ENCODE measurements at regions not wholly inside any gene's neighbourhood (a gene's known extent, or its start where the extent isn't known, plus 50 kb on each side); places are given as distances from the start of the nearest gene placed in this dataset.

DNA sequence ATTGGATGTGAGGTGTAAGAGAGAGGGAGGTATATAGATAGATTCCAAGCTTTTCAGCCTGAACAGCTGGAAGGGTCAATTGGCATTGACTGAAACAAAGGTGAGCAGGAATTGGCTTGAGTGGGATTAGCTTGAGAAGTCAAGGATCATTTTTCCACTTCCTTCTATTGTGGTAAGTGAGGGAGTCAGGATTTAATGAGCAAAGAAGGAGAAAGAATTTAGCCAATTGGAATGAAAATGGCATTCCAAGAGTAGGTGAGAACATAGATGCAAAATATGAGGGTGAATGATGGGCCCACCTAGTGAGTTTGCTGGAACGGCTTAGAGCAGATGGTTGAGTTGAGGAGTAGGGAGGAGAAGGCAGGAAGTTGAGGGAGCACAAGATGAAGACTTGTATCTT, 56.5 kb upstream of the ETV6 start:
- Mint-ChIP-seq H3K4me1 (ENCODE audit: low read depth) (peaks cover 1% of the 10 kb centered on the region), H3K27ac (no peak overlapping the region), H3K4me3 (ENCODE audit: low read depth) (no peak overlapping the region), H3K36me3 (ENCODE audit: insufficient read depth) (no peaks in the 10 kb centered on the region), H3K27me3 (peaks cover 7% of the 10 kb centered on the region), H3K9me3 (ENCODE audit: low read depth) (peaks cover 5% of the 10 kb centered on the region)
- TF ChIP-seq, protein P1, sequence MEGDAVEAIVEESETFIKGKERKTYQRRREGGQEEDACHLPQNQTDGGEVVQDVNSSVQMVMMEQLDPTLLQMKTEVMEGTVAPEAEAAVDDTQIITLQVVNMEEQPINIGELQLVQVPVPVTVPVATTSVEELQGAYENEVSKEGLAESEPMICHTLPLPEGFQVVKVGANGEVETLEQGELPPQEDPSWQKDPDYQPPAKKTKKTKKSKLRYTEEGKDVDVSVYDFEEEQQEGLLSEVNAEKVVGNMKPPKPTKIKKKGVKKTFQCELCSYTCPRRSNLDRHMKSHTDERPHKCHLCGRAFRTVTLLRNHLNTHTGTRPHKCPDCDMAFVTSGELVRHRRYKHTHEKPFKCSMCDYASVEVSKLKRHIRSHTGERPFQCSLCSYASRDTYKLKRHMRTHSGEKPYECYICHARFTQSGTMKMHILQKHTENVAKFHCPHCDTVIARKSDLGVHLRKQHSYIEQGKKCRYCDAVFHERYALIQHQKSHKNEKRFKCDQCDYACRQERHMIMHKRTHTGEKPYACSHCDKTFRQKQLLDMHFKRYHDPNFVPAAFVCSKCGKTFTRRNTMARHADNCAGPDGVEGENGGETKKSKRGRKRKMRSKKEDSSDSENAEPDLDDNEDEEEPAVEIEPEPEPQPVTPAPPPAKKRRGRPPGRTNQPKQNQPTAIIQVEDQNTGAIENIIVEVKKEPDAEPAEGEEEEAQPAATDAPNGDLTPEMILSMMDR (IDR thresholded peaks at IDR 0.05; ENCODE audit: unreplicated experiment): no peak
- DNase-seq (ENCODE audit: low spot score, unreplicated experiment): no peak

DNA sequence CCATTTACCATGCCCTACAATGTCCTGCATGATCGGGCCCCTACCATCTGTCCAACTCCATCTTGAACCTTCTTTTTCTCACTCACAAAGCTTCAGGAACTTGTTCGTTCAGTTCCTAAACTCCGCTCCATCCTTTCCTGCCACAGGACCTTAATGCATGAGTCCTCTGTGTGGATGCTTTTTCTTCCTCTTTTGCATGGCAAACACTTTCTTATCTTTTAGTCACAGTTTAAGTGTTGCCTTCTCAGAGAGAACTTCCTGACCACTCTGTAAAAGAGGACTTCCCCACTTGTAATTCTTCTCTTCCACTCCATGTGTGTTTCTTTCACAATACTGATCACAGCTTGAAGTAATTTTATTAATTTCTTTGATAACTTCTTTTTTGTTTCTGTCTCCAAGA, 54.4 kb upstream of the ETV6 start:
- no peaks in the 10 kb centered on the region for H3K36me3 Mint-ChIP-seq (ENCODE audit: insufficient read depth)

DNA sequence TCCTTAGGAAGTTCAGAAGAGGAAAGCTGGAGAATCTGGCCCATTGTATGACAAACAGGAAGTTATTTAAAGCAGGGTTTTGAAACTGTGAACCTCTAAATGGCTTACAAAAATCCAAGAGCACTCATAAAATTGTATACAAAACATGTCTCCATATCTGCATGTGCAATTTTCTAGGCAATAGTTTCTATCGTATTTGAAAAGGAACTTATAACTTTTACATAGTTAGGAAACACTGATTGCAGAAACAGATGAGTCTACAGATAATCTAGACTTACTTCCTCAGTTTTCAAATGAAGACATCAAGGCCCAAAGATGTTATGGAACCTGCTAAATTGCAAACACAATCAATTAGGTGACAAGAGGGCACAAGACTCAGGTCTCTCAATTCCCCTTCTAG, 53.3 kb upstream of the ETV6 start:
- no peak overlapping the region for H3K4me3 Mint-ChIP-seq (ENCODE audit: low read depth)

More for the DNA sequence above, 54.4 kb upstream of the ETV6 start:
- peaks cover 10% of the 10 kb centered on the region for H3K27me3 Mint-ChIP-seq
- DNase-seq (ENCODE audit: low spot score, unreplicated experiment): no peak
- H3K9me3 Mint-ChIP-seq (ENCODE audit: low read depth): peaks cover 5% of the 10 kb centered on the region
- no peak overlapping the region for H3K27ac Mint-ChIP-seq
- no peak overlapping the region for H3K4me3 Mint-ChIP-seq (ENCODE audit: low read depth)
- TF ChIP-seq, protein P1 (IDR thresholded peaks at IDR 0.05; ENCODE audit: unreplicated experiment): no peak
- H3K4me1 Mint-ChIP-seq (ENCODE audit: low read depth): peaks cover under 1% of the 10 kb centered on the region

DNA sequence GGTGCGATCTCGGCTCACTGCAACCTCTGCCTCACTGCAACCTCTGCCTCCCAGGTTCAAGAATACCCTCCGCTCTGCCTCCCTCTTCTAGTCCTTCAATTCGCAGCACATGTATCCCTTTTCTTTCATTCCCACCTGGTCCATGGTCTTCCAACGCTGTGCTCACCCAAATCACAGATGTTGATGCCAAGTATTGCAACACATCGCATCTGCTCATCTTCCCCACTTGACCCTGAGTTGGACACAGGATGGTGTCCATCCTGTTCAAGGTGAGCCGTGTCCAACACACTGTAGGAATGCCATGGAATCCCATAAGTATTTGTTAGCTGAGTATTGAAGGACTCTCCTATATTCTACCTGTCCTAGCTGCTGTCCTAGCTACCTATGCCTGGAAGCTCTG, 50.6 kb upstream of the ETV6 start:
- Mint-ChIP-seq H3K27me3 (peaks cover 11% of the 10 kb centered on the region), H3K4me1 (ENCODE audit: low read depth) (no peaks in the 10 kb centered on the region), H3K4me3 (ENCODE audit: low read depth) (no peak overlapping the region), H3K9me3 (ENCODE audit: low read depth) (no peaks in the 10 kb centered on the region), H3K36me3 (ENCODE audit: insufficient read depth) (no peaks in the 10 kb centered on the region), H3K27ac (no peak overlapping the region)
- TF ChIP-seq, protein P1 (IDR thresholded peaks at IDR 0.05; ENCODE audit: unreplicated experiment): no peak
- no peak for DNase-seq (ENCODE audit: low spot score, unreplicated experiment)

More for the DNA sequence above, 53.3 kb upstream of the ETV6 start:
- H3K9me3 Mint-ChIP-seq (ENCODE audit: low read depth): peaks cover 5% of the 10 kb centered on the region
- H3K4me1 Mint-ChIP-seq (ENCODE audit: low read depth): no peaks in the 10 kb centered on the region
- no peak for DNase-seq (ENCODE audit: low spot score, unreplicated experiment)
- TF ChIP-seq, protein P1 (IDR thresholded peaks at IDR 0.05; ENCODE audit: unreplicated experiment): no peak
- H3K27me3 Mint-ChIP-seq: peaks cover 12% of the 10 kb centered on the region
- H3K27ac Mint-ChIP-seq: no peak overlapping the region
- no peaks in the 10 kb centered on the region for H3K36me3 Mint-ChIP-seq (ENCODE audit: insufficient read depth)
